C4-2B (cell line): ENCODE measurements at regions not wholly inside any gene's neighbourhood (a gene's known extent, or its start where the extent isn't known, plus 50 kb on each side); places are given as distances from the start of the nearest gene placed in this dataset.

Experiments
- H3K27ac ChIP-seq: fragments of 450-650 bp; 2 replicates; pipeline ENCODE4 v1.5.1; 2017
- CTCF ChIP-seq: fragments of 450-650 bp; conservative IDR thresholded peaks from 2 replicates; pipeline ENCODE4 v1.5.1; 2017; ENCODE audit warnings: mild to moderate bottlenecking
- ZFX ChIP-seq: fragments of 450-650 bp; IDR thresholded peaks from 2 replicates; pipeline ENCODE4 v1.6.1; 2017

DNA sequence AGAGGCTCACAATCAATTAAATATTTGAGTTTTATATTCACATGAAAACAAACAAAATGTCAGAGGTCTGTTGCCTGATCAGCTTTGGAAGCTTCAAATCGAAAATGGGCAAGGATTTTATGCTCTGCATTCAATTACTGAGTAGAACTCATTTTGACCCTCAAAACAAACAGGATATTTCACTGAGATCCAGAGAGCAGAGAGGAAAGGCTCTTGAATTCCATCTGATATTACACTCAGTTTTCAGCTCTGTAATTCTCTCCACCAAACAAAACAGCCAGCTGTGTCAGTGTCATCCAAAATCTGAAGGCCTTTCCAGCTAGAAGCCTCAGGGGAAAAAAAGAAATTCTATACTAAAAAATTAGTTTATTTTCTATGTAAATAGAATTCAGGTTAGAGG lies 128.6 kb upstream of the FLRT2 start:
- TF ChIP-seq ZFX (no peak), CTCF (no peak)
- H3K27ac ChIP-seq, result no peak overlapping the region

DNA sequence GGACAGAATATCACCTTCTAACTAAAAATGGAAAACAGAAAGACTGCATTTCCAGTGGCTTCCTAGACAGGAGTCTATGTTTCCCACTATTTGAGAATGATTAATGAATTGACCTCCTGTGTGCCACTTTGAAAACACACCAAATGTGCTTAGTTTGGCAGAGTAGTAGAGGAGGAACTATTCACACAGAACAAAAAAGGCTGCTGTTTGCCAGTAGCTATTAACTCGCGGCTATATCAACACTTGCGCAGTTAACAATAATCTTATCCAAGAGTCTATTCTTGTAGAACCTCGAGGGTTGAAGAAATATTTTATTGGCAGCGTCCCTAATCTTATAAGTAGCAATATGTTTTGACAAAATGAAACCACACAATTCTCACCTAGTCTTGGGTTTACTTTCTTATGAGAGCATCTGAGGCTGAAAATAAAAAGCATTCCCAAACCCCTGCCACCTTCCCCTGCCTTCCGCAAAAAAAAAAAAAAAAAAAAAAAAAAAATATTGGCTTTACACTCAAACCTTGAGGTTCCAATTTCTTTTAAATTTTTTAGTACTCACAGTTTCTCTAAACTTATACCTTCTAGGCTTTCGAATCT lies 127.3 kb upstream of the FLRT2 start:
- H3K27ac ChIP-seq, result no peak overlapping the region
- no peak for TF ChIP-seq CTCF

DNA sequence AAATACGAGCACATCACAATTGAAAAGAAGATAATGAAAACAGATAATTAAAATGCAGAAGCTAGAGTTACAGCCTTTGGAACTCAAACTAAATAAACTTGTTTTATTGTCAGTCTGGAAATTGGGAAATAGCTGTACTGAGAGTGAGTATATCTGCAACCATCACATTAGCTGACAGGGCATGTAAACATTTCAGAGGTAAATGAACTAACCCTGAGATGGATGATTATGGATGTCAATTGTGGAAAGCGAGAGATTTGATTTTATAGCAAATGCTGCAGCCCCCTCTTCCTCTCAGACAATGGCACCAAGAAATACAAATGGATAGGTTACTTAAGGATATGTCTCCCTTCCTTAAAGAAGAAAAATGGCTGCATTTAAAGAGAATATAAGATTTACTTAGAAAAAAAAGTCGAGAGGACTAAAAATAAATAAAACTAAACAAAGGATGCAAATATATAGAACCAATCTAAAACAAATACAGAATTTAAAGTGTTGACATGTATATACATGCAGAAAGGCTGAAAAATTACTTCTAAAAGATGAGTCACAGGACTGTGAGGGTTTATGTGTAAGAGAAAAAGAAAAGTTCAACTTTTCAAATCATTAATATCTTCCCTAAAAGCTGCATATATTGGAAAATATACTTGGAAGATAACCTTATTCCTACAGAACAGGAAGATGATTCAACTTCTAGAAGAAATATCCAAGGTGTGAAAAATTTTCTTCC lies 120.3 kb upstream of the FLRT2 start:
- TF ChIP-seq ZFX (no peak), CTCF (no peak)
- H3K27ac ChIP-seq, result no peak overlapping the region

DNA sequence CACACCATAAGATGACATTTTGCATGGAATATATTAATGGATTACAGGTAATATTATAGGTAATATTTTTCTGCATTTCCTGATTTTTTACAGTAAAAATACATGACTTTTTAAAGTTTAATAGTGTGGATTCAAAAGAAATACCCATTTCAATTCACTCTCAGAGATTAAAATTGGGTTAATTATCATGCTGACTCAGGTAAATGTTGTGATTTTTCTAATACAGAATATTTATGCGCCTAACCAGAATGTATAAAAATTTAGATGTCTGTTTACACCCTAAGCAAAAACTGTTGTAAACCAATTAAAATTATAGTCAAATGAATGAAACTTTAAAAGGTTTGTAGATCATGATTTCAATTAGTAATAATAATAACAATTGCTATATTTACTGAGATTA lies 117.2 kb upstream of the FLRT2 start:
- TF ChIP-seq CTCF (no peak), ZFX (no peak)
- H3K27ac ChIP-seq, result no peak overlapping the region

DNA sequence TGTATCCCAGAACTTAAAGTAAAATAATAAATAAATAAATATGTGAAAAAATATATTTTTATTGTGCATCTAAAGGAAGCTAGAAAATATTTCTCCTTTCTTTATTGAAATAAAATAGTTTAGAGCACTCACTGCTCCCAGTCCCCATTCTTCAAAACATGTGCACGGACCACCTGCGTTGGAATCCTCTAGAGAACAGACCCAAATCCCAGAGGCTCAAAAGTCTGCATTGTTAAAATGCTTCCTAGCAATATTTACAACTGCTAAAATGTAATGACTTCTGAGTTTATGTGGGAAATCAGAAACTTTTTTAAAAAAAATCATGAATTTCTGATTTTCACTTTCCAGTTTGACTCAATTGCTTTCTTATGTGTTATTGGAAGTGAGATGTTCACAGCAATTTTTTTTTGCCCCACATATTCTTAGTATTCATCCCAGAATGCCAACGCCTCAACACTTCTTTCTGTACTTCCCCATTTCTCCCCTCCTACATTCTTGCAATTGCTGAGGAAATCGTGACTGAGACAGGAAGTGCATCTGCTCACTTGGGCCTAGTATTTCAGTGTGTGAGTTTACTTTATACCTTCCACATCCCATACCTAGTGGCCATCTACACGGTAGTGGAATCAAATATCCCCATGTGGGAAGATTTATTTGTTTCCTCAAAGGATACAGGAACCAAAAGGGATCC lies 116.0 kb upstream of the FLRT2 start:
- H3K27ac ChIP-seq, result no peak overlapping the region
- no peak for TF ChIP-seq CTCF
- no peak for TF ChIP-seq ZFX

GRCh38 chr14:85415015-85415712 lies 114.8 kb upstream of the FLRT2 start:
- no peak overlapping the region for H3K27ac ChIP-seq

More at GRCh38 chr14:85415015-85415712, 114.8 kb upstream of the FLRT2 start:
- TF ChIP-seq ZFX (no peak), CTCF (peak; percentile 52)
